Nephron progenitor cell (in vitro differentiated cells): ENCODE measurements at regions not wholly inside any gene's neighbourhood (a gene's known extent, or its start where the extent isn't known, plus 50 kb on each side); places are given as distances from the start of the nearest gene placed in this dataset.

ENCODE experiments used
- DNase-seq: peaks from one replicate; pipeline ENCODE4 v3.0.0; 2021
- H3K27ac Mint-ChIP-seq: 2 replicates; pipeline ENCODE4 v1.8.0; 2021; ENCODE audit warnings: mild to moderate bottlenecking, moderate library complexity, mixed read lengths
- H3K27me3 Mint-ChIP-seq: 2 replicates; pipeline ENCODE4 v1.8.0; 2021; ENCODE audit warnings: mild to moderate bottlenecking, low read depth, mixed read lengths; ENCODE audit not compliant: poor library complexity
- H3K36me3 Mint-ChIP-seq: 2 replicates; pipeline ENCODE4 v1.8.0; 2021; ENCODE audit warnings: low read depth, mixed read lengths
- H3K4me1 Mint-ChIP-seq: 2 replicates; pipeline ENCODE4 v1.8.0; 2021; ENCODE audit warnings: mixed read lengths
- H3K4me3 Mint-ChIP-seq: 2 replicates; pipeline ENCODE4 v1.8.0; 2021; ENCODE audit warnings: mild to moderate bottlenecking, moderate library complexity, mixed read lengths
- H3K9me3 Mint-ChIP-seq: 2 replicates; pipeline ENCODE4 v1.8.0; 2021; ENCODE audit warnings: mild to moderate bottlenecking, moderate library complexity, mixed read lengths
- CTCF ChIP-seq: fragments of 200-600 bp; sonication (generic); IDR thresholded peaks from 2 replicates; pipeline ENCODE4 v1.5.0; 2021; ENCODE audit warnings: antibody characterized with exemption

GRCh38 chr18:56112984-56113383, 525.0 kb upstream of the TCF4 start:
- H3K9me3 Mint-ChIP-seq, result no peaks in the 10 kb centered on the region
- TF ChIP-seq CTCF, result no peak
- no peak for DNase-seq
- H3K36me3 Mint-ChIP-seq, result no peaks in the 10 kb centered on the region
- H3K27ac Mint-ChIP-seq, result no peak overlapping the region
- H3K27me3 Mint-ChIP-seq, result no peaks in the 10 kb centered on the region
- H3K4me3 Mint-ChIP-seq, result no peak overlapping the region
- peaks cover 31% of the 10 kb centered on the region for H3K4me1 Mint-ChIP-seq

GRCh38 chr18:56112013-56112749, 524.2 kb upstream of the TCF4 start:
- H3K4me3 Mint-ChIP-seq, result no peak overlapping the region

GRCh38 chr18:56109757-56110156, 521.8 kb upstream of the TCF4 start:
- Mint-ChIP-seq H3K27me3 (no peaks in the 10 kb centered on the region), H3K9me3 (peaks cover 14% of the 10 kb centered on the region), H3K4me1 (peaks cover 20% of the 10 kb centered on the region), H3K27ac (no peak overlapping the region), H3K36me3 (peaks cover 12% of the 10 kb centered on the region), H3K4me3 (no peak overlapping the region)
- no peak for DNase-seq
- no peak for TF ChIP-seq CTCF

More at GRCh38 chr18:56112013-56112749, 524.2 kb upstream of the TCF4 start:
- Mint-ChIP-seq H3K27ac (no peak overlapping the region), H3K4me1 (peaks cover 26% of the 10 kb centered on the region), H3K27me3 (no peaks in the 10 kb centered on the region), H3K9me3 (no peaks in the 10 kb centered on the region), H3K36me3 (no peaks in the 10 kb centered on the region)
- TF ChIP-seq CTCF, result no peak
- DNase-seq, result no peak

GRCh38 chr18:56108478-56109367, 520.7 kb upstream of the TCF4 start:
- no peak for TF ChIP-seq CTCF
- Mint-ChIP-seq H3K4me3 (no peak overlapping the region), H3K4me1 (peaks cover 20% of the 10 kb centered on the region), H3K27me3 (no peaks in the 10 kb centered on the region), H3K9me3 (peaks cover 25% of the 10 kb centered on the region), H3K36me3 (peaks cover 23% of the 10 kb centered on the region), H3K27ac (no peak overlapping the region)
- no peak for DNase-seq

- Mint-ChIP-seq H3K36me3 (peaks cover 30% of the 10 kb centered on the region), H3K27me3 (no peaks in the 10 kb centered on the region), H3K4me1 (peaks cover 20% of the 10 kb centered on the region), H3K4me3 (no peak overlapping the region), H3K27ac (no peak overlapping the region), H3K9me3 (peaks cover 32% of the 10 kb centered on the region)
- DNase-seq, result no peak
- no peak for TF ChIP-seq CTCF
Observed at GRCh38 chr18:56107821-56108477, 520.0 kb upstream of the TCF4 start.
